ENCODE measurements at regions not wholly inside any gene's neighbourhood (a gene's known extent, or its start where the extent isn't known, plus 50 kb on each side); places are given as distances from the start of the nearest gene placed in this dataset.

- TF ChIP-seq, protein P1, sequence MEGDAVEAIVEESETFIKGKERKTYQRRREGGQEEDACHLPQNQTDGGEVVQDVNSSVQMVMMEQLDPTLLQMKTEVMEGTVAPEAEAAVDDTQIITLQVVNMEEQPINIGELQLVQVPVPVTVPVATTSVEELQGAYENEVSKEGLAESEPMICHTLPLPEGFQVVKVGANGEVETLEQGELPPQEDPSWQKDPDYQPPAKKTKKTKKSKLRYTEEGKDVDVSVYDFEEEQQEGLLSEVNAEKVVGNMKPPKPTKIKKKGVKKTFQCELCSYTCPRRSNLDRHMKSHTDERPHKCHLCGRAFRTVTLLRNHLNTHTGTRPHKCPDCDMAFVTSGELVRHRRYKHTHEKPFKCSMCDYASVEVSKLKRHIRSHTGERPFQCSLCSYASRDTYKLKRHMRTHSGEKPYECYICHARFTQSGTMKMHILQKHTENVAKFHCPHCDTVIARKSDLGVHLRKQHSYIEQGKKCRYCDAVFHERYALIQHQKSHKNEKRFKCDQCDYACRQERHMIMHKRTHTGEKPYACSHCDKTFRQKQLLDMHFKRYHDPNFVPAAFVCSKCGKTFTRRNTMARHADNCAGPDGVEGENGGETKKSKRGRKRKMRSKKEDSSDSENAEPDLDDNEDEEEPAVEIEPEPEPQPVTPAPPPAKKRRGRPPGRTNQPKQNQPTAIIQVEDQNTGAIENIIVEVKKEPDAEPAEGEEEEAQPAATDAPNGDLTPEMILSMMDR (IDR thresholded peaks at IDR 0.05) = no peak
- no peak for TF ChIP-seq POLR2AphosphoS5 (IDR thresholded peaks at IDR 0.05; ENCODE audit: low read depth, low read length)
These were observed 148.5 kb downstream of the CDC5L start for GRCh38 chr6:44535967-44536366.
